Activated CD8-positive, alpha-beta memory T cell treated with anti-CD3 and anti-CD28 coated beads, Interleukin-2, amount 10 ng/mL, durations not matched to agents 7 days and 5 days (primary cell): ENCODE measurements at regions not wholly inside any gene's neighbourhood (a gene's known extent, or its start where the extent isn't known, plus 50 kb on each side); places are given as distances from the start of the nearest gene placed in this dataset.

ENCODE experiments used
- ATAC-seq: fragments of 150-1000 bp; cut with Tn5 transposase; one replicate; pipeline ENCODE4 v1.10.0; 2021; ENCODE audit warnings: moderate library complexity
- CTCF ChIA-PET: fragments of 350-600 bp; sonication (Branson Sonifier 250); formaldehyde crosslinking; loops from one replicate; lab custom pipeline; 2021; ENCODE audit warnings: antibody characterized with exemption; lab: Charles Lee
- DNase-seq: peaks from one replicate; pipeline ENCODE4 v3.0.0-alpha.2; 2020
- H3K27ac Mint-ChIP-seq: one replicate; pipeline ENCODE4 v1.8.0; 2021; ENCODE audit warnings: mild to moderate bottlenecking, mixed read lengths
- H3K27me3 Mint-ChIP-seq: one replicate; pipeline ENCODE4 v1.8.0; 2021; ENCODE audit warnings: mixed read lengths
- H3K36me3 Mint-ChIP-seq: one replicate; pipeline ENCODE4 v1.8.0; 2021; ENCODE audit warnings: mild to moderate bottlenecking, mixed read lengths
- H3K4me1 Mint-ChIP-seq: one replicate; pipeline ENCODE4 v1.8.0; 2021; ENCODE audit warnings: mixed read lengths
- H3K4me3 Mint-ChIP-seq: one replicate; pipeline ENCODE4 v1.8.0; 2021; ENCODE audit warnings: mild to moderate bottlenecking, moderate library complexity, mixed read lengths
- H3K9me3 Mint-ChIP-seq: one replicate; pipeline ENCODE4 v1.8.0; 2022; ENCODE audit warnings: low read depth, mixed read lengths

- Mint-ChIP-seq H3K27ac (no peak overlapping the region), H3K4me1 (no peaks in the 10 kb centered on the region), H3K9me3 (no peaks in the 10 kb centered on the region), H3K27me3 (peaks cover 6% of the 10 kb centered on the region), H3K4me3 (no peak overlapping the region), H3K36me3 (peaks cover 3% of the 10 kb centered on the region)
- DNase-seq (no peak), ATAC-seq (no peak)
- CTCF ChIA-PET, result interaction anchor here (1.1 kb wide), 1 partner anchor 17 kb away, joined by 3 read pairs; no protein-coding TSS in a partner anchor
Observed at GRCh38 chr3:110900576-110900975, 171.0 kb upstream of the NECTIN3 start.

GRCh38 chr3:110901536-110901935 lies 170.1 kb upstream of the NECTIN3 start:
- Mint-ChIP-seq H3K36me3 (peaks cover 3% of the 10 kb centered on the region), H3K27me3 (peaks cover 6% of the 10 kb centered on the region), H3K4me1 (no peaks in the 10 kb centered on the region), H3K27ac (no peak overlapping the region), H3K9me3 (no peaks in the 10 kb centered on the region), H3K4me3 (no peak overlapping the region)
- DNase-seq, result no peak
- CTCF ChIA-PET, result interaction anchor here (1.1 kb wide), 1 partner anchor 18 kb away, joined by 3 read pairs; no protein-coding TSS in a partner anchor
- no peak for ATAC-seq

GRCh38 chr3:110902453-110903085 lies 169.0 kb upstream of the NECTIN3 start:
- H3K27ac Mint-ChIP-seq, result no peak overlapping the region
- CTCF ChIA-PET, result no interaction called here
- no peaks in the 10 kb centered on the region for H3K4me1 Mint-ChIP-seq
- H3K9me3 Mint-ChIP-seq, result no peaks in the 10 kb centered on the region
- no peak overlapping the region for H3K4me3 Mint-ChIP-seq
- H3K27me3 Mint-ChIP-seq, result peaks cover 6% of the 10 kb centered on the region
- no peak for ATAC-seq
- no peak for DNase-seq
- peaks cover 3% of the 10 kb centered on the region for H3K36me3 Mint-ChIP-seq

GRCh38 chr3:110903771-110904519 lies 167.7 kb upstream of the NECTIN3 start:
- Mint-ChIP-seq H3K27me3 (peaks cover 3% of the 10 kb centered on the region), H3K9me3 (no peaks in the 10 kb centered on the region), H3K4me1 (no peaks in the 10 kb centered on the region), H3K27ac (no peak overlapping the region), H3K36me3 (no peaks in the 10 kb centered on the region), H3K4me3 (no peak overlapping the region)
- CTCF ChIA-PET, result no interaction called here
- ATAC-seq (no peak), DNase-seq (no peak)

- peaks cover 2% of the 10 kb centered on the region for H3K27me3 Mint-ChIP-seq
- CTCF ChIA-PET, result interaction anchor here (0.6 kb wide), 1 partner anchor 439 kb away, joined by 3 read pairs; no protein-coding TSS in a partner anchor
Observed at GRCh38 chr3:110904520-110904890, 167.1 kb upstream of the NECTIN3 start.

GRCh38 chr3:110905121-110905520 lies 166.5 kb upstream of the NECTIN3 start:
- CTCF ChIA-PET, result interaction anchor here (0.6 kb wide), 1 partner anchor 439 kb away, joined by 3 read pairs; no protein-coding TSS in a partner anchor
- no peaks in the 10 kb centered on the region for H3K9me3 Mint-ChIP-seq
- no peak overlapping the region for H3K4me3 Mint-ChIP-seq
- H3K27me3 Mint-ChIP-seq, result peaks cover 2% of the 10 kb centered on the region
- H3K27ac Mint-ChIP-seq, result no peak overlapping the region
- no peak for DNase-seq
- ATAC-seq, result no peak
- no peaks in the 10 kb centered on the region for H3K36me3 Mint-ChIP-seq
- H3K4me1 Mint-ChIP-seq, result no peaks in the 10 kb centered on the region

More at GRCh38 chr3:110904520-110904890, 167.1 kb upstream of the NECTIN3 start:
- Mint-ChIP-seq H3K4me1 (no peaks in the 10 kb centered on the region), H3K4me3 (no peak overlapping the region), H3K36me3 (no peaks in the 10 kb centered on the region), H3K27ac (no peak overlapping the region), H3K9me3 (no peaks in the 10 kb centered on the region)
- ATAC-seq (no peak), DNase-seq (no peak)

- H3K4me3 Mint-ChIP-seq, result no peak overlapping the region
- CTCF ChIA-PET, result no interaction called here
- DNase-seq (no peak), ATAC-seq (no peak)
- H3K27me3 Mint-ChIP-seq, result no peaks in the 10 kb centered on the region
- H3K36me3 Mint-ChIP-seq, result peaks cover 1% of the 10 kb centered on the region
- H3K9me3 Mint-ChIP-seq, result no peaks in the 10 kb centered on the region
- no peak overlapping the region for H3K27ac Mint-ChIP-seq
- no peaks in the 10 kb centered on the region for H3K4me1 Mint-ChIP-seq
Observed at GRCh38 chr3:110909839-110910238, 161.8 kb upstream of the NECTIN3 start.

- Mint-ChIP-seq H3K27ac (no peak overlapping the region), H3K4me1 (no peaks in the 10 kb centered on the region), H3K4me3 (no peak overlapping the region), H3K27me3 (no peaks in the 10 kb centered on the region), H3K36me3 (peaks cover 1% of the 10 kb centered on the region), H3K9me3 (no peaks in the 10 kb centered on the region)
- ATAC-seq (no peak), DNase-seq (no peak)
- CTCF ChIA-PET, result no interaction called here
Observed at GRCh38 chr3:110910346-110910955, 161.2 kb upstream of the NECTIN3 start.

GRCh38 chr3:110918963-110919362 lies 152.7 kb upstream of the NECTIN3 start:
- Mint-ChIP-seq H3K27ac (no peak overlapping the region), H3K27me3 (peaks cover 9% of the 10 kb centered on the region), H3K4me3 (no peak overlapping the region), H3K36me3 (no peaks in the 10 kb centered on the region), H3K9me3 (no peaks in the 10 kb centered on the region), H3K4me1 (no peaks in the 10 kb centered on the region)
- ATAC-seq, result no peak
- CTCF ChIA-PET, result no interaction called here
- no peak for DNase-seq

GRCh38 chr3:110925798-110926197 lies 145.8 kb upstream of the NECTIN3 start:
- no peaks in the 10 kb centered on the region for H3K4me1 Mint-ChIP-seq
- no peaks in the 10 kb centered on the region for H3K9me3 Mint-ChIP-seq
- no peak for ATAC-seq
- CTCF ChIA-PET, result no interaction called here
- peaks cover 8% of the 10 kb centered on the region for H3K27me3 Mint-ChIP-seq
- no peak overlapping the region for H3K27ac Mint-ChIP-seq
- H3K4me3 Mint-ChIP-seq, result no peak overlapping the region
- H3K36me3 Mint-ChIP-seq, result no peaks in the 10 kb centered on the region
- DNase-seq, result no peak

- CTCF ChIA-PET, result no interaction called here
- Mint-ChIP-seq H3K9me3 (no peaks in the 10 kb centered on the region), H3K27ac (no peak overlapping the region), H3K4me1 (no peaks in the 10 kb centered on the region), H3K36me3 (no peaks in the 10 kb centered on the region), H3K27me3 (peaks cover 4% of the 10 kb centered on the region), H3K4me3 (no peak overlapping the region)
- ATAC-seq (no peak), DNase-seq (no peak)
Observed at GRCh38 chr3:110928016-110928662, 143.5 kb upstream of the NECTIN3 start.

GRCh38 chr3:110929816-110930215 lies 141.8 kb upstream of the NECTIN3 start:
- Mint-ChIP-seq H3K36me3 (no peaks in the 10 kb centered on the region), H3K4me1 (no peaks in the 10 kb centered on the region), H3K27ac (no peak overlapping the region), H3K9me3 (no peaks in the 10 kb centered on the region), H3K4me3 (no peak overlapping the region), H3K27me3 (peaks cover 4% of the 10 kb centered on the region)
- CTCF ChIA-PET, result no interaction called here
- ATAC-seq, result no peak
- no peak for DNase-seq

GRCh38 chr3:110932567-110932966 lies 139.0 kb upstream of the NECTIN3 start:
- Mint-ChIP-seq H3K4me3 (no peak overlapping the region), H3K27me3 (peaks cover 4% of the 10 kb centered on the region), H3K9me3 (no peaks in the 10 kb centered on the region), H3K27ac (no peak overlapping the region), H3K4me1 (peaks cover under 1% of the 10 kb centered on the region), H3K36me3 (peaks cover 2% of the 10 kb centered on the region)
- CTCF ChIA-PET, result no interaction called here
- ATAC-seq (no peak), DNase-seq (no peak)
